ENCODE measurements at regions not wholly inside any gene's neighbourhood (a gene's known extent, or its start where the extent isn't known, plus 50 kb on each side); places are given as distances from the start of the nearest gene placed in this dataset.
"Not testable (repeated sequence)": the region's sequence is repeated elsewhere in the genome, so short reads cannot be mapped to it uniquely, and the experiment has no call there.

- DNase-seq (ENCODE audit: extremely low read depth, low read depth) = peak; percentile 26
Measured at GRCh38 chr3:86563400-86563970, 427.5 kb downstream of the VGLL3 start.

GRCh38 chr3:86562090-86562489, 428.9 kb downstream of the VGLL3 start:
- DNase-seq (ENCODE audit: extremely low read depth, low read depth) = no peak

GRCh38 chr3:86561215-86561614, 429.7 kb downstream of the VGLL3 start:
- no peak for DNase-seq (ENCODE audit: extremely low read depth, low read depth)

- no peak for DNase-seq (ENCODE audit: extremely low read depth, low read depth)
Measured at GRCh38 chr3:86554383-86554782, 436.6 kb downstream of the VGLL3 start.

- DNase-seq (ENCODE audit: extremely low read depth, low read depth) = no peak
Measured at GRCh38 chr3:86547692-86548091, 443.3 kb downstream of the VGLL3 start.

- DNase-seq (ENCODE audit: extremely low read depth, low read depth) = no peak
Measured at GRCh38 chr3:86537171-86537570, 453.8 kb downstream of the VGLL3 start.

GRCh38 chr3:86519819-86520218, 471.1 kb downstream of the VGLL3 start:
- no peak for DNase-seq (ENCODE audit: extremely low read depth, low read depth)

- DNase-seq (ENCODE audit: extremely low read depth, low read depth) = no peak
Measured at GRCh38 chr3:86481636-86482035, 509.3 kb downstream of the VGLL3 start.

- no peak for DNase-seq (ENCODE audit: extremely low read depth, low read depth)
Measured at GRCh38 chr3:86481031-86481430, 509.9 kb downstream of the VGLL3 start.

DNA sequence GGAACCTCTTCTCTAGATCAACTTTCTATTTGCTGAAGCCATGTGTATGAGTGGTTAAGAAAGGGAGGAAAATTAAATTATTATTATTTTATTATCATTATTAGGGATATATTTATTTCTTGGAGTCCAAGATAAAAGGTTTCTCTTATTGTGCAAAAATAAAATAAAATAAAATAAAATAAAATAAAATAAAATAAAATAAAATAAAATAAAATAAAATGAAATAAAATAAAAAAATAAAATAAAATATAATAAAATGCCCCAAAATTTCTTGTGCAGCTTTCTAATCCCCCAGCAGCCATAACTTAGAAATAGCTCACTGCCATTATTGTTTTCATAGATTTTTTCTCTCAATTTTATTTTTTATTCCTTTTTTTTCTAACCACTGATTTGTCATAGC, 526.8 kb downstream of the VGLL3 start:
- DNase-seq (ENCODE audit: extremely low read depth, low read depth) = no peak

DNA sequence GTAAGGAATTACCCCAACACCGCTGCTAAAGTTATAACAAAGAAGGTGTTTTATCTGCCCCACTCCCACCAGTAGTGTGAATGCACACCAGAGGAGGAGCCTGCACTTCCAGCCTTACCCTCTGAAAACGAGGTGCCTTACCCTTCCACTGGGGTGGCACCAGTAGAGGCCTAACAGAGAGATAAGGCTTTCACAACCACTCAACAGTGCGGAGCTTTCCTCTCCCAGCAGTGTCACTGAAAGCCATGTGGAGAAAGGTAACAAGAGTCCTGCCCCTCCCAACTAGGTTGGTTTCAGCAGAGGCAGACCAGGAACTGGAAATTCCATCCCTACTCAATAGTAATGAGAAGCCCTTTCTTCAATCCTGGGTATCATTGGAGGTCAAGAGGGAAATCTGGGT, 539.2 kb downstream of the VGLL3 start:
- no peak for DNase-seq (ENCODE audit: extremely low read depth, low read depth)

GRCh38 chr3:86438544-86438943, 552.4 kb downstream of the VGLL3 start:
- no peak for DNase-seq (ENCODE audit: extremely low read depth, low read depth)

DNA sequence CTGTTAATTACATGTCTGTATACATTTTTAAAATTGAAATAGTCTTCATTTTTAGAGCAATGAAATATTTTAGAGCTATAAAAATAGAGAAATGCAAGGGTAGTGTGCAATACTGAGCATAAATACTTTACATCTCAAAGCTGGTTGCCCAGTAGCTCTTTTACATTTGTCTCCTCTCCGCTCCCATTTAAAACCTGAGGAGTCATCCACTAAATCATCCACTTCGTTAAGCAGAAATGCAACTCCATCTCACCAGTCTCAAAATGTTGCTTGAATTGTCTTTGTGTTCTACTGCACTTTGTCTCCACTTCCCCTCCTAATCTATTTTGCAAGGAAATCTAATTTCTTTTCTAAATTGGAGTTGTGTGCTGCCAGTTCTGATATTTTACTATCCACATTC, 563.6 kb downstream of the VGLL3 start:
- no peak for DNase-seq (ENCODE audit: extremely low read depth, low read depth)

DNA sequence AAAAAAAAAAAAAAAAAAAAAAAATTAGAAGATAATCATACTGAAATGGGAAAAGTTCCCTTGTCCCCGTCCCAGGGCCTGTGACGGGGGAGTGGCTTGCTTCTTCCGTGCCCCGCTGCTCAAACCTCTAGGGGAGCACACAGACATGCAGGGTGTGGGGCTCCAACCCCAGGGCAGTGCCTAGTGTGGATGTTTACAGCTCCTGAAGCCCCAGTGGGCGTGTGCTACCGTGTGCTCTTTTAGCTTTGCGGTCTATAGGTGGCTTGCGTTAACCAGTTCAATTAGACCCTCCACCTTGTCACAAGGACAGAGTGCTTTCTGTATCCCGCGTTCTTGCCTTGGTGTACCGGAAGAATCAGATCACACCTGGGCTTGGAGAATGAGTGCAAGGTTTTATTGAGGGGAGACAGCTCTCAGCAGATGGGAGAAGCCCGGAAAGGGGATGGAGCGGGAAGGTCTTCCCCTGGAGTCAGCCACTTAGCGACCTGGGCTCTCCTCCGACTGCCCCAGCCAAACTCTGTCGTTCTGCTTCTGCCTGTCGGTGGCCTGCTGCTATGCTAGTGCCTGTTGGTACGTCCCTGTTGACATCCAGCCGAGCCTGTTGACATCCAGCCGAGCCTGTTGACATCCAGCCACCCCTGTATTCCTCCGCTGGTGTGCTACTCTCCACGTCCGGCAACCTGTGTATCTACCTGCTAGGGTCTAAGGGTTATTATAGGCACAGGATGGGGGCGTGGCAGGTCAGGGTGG, 569.8 kb downstream of the VGLL3 start:
- no peak for DNase-seq (ENCODE audit: extremely low read depth, low read depth)

DNA sequence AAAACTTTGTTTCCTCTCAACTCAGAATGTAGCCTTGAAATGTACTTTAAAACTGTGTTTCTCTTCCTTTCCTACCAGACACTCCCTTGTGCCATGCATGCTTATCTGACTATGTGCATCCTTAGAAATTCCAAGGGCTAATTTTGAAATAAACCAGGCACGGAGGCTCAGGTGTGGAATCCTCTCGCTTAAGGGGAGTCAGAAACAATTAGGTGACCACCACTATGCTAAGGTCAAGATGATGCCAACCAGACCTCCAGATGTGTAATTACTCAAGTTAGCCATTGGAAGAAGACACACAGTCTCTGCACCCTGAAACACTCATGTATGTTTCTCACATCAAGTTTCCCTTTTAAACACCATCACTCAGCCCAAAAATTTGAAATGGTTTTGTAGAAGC, 572.1 kb downstream of the VGLL3 start:
- no peak for DNase-seq (ENCODE audit: extremely low read depth, low read depth)

DNA sequence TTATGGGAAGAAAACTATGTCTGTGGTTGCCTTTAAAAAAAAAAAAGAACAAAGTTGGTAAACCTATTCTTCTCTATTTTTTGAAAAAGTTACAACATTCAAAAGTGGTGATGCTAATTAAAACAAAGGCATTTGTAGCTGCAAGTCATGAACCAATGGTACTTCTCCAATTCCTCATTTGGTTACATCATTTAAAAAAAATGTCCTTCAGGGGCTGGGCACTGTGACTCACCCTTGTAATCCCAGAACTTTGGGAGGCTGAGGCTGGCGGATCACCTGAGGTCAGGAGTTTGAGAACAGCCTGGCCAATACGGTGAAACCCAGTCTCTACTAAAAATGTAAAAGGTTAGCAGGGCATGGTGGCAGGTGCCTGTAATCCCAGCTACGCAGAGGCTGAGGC, 574.6 kb downstream of the VGLL3 start:
- DNase-seq (ENCODE audit: extremely low read depth, low read depth) = no peak

DNA sequence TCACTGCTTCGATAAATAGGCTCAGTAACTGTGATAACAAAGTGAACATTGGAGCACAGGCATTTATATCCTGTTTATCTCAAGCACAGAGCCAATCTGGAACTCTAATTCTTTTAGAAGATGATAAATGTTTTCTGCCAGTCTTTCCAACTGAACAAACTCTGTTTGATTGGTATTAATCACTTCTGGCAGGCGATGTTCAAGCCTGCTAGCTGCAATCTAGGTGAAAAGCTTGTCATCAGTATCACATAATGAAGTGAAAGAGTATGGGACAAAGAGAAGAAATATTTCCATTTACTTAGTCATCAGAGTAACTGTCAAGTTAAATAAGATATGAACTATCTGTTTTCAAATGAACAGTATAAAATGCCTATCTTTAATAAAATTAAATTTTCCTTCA, 577.3 kb downstream of the VGLL3 start:
- no peak for DNase-seq (ENCODE audit: extremely low read depth, low read depth)

DNA sequence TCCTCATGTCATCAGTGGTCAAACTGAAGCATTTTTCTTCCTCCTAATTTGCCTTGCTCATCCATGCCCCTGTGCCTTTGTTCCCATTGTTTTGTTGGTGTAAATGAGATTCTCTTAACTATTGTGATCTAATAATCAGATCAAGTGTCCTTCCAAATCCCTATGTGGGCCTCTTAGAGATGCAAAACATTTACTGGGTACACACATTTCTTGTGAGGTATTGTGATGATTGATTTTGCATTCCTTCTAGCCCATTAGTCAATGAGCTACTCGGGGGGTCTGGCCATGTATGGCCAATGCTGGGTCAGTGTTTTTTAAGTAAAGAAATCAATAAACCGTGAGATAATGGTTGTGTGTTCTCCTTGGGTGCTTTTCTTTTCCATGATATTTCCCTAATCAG, 580.4 kb downstream of the VGLL3 start:
- DNase-seq (ENCODE audit: extremely low read depth, low read depth) = no peak

- DNase-seq (ENCODE audit: extremely low read depth, low read depth) = not testable (repeated sequence)
Measured at GRCh38 chr3:86389759-86390158, 601.2 kb downstream of the VGLL3 start.

- DNase-seq (ENCODE audit: extremely low read depth, low read depth) = no peak
Measured at GRCh38 chr3:86388820-86389219, 602.1 kb downstream of the VGLL3 start.

DNA sequence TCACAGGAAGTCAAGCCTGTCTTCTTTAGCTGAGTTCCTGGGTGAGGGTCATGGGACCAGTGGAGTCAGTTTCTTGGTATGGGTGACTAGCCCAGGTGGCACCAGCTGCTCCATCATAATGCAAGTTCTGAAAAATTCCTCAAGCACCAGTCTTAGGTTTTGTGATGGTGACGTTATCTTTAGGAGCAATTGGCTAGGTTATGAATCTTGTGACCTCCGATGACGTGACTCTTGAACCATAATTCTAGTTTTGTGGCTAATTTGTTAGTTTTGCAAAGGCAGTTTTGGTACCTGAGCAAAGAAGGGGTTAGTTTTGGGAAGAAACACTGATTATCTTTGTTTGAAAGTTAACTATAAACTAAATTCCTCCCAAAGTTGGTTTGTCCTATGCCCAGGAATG, 608.4 kb downstream of the VGLL3 start:
- DNase-seq (ENCODE audit: extremely low read depth, low read depth) = no peak

- DNase-seq (ENCODE audit: extremely low read depth, low read depth) = no peak
Measured at GRCh38 chr3:86381247-86381646, 609.7 kb downstream of the VGLL3 start.

- no peak for DNase-seq (ENCODE audit: extremely low read depth, low read depth)
Measured at GRCh38 chr3:86379280-86379679, 611.7 kb downstream of the VGLL3 start.

Data from NCI-H460 (cell line).